Glutamatergic neuron (in vitro differentiated cells): ENCODE measurements at regions not wholly inside any gene's neighbourhood (a gene's known extent, or its start where the extent isn't known, plus 50 kb on each side); places are given as distances from the start of the nearest gene placed in this dataset.

Experiments
- DNase-seq: peaks from one replicate; pipeline ENCODE4 v3.0.0; 2022
- H3K27ac Mint-ChIP-seq: one replicate; pipeline ENCODE4 v1.8.0; 2020; ENCODE audit warnings: mild to moderate bottlenecking, mixed read lengths, inconsistent platforms; ENCODE audit not compliant: unreplicated experiment
- H3K27me3 Mint-ChIP-seq: one replicate; pipeline ENCODE4 v1.8.0; 2020; ENCODE audit warnings: mild to moderate bottlenecking, moderate library complexity, mixed read lengths, inconsistent platforms; ENCODE audit not compliant: unreplicated experiment
- H3K36me3 Mint-ChIP-seq: one replicate; pipeline ENCODE4 v1.8.0; 2020; ENCODE audit warnings: mild to moderate bottlenecking, mixed read lengths, inconsistent platforms; ENCODE audit not compliant: unreplicated experiment
- H3K4me1 Mint-ChIP-seq: one replicate; pipeline ENCODE4 v1.8.0; 2020; ENCODE audit warnings: mild to moderate bottlenecking, low read depth, mixed read lengths, inconsistent platforms; ENCODE audit not compliant: unreplicated experiment
- H3K4me3 Mint-ChIP-seq: one replicate; pipeline ENCODE4 v1.8.0; 2020; ENCODE audit warnings: mild to moderate bottlenecking, mixed read lengths, inconsistent platforms; ENCODE audit not compliant: unreplicated experiment
- H3K9me3 Mint-ChIP-seq: one replicate; pipeline ENCODE4 v1.8.0; 2020; ENCODE audit warnings: mild to moderate bottlenecking, moderate library complexity, mixed read lengths, inconsistent platforms; ENCODE audit not compliant: unreplicated experiment
- TF ChIP-seq, protein P1 (sequence below): fragments of 200-600 bp; sonication (generic); IDR thresholded peaks from one replicate; pipeline ENCODE4 v1.5.0; 2021; ENCODE audit not compliant: partially characterized antibody, unreplicated experiment

DNA sequence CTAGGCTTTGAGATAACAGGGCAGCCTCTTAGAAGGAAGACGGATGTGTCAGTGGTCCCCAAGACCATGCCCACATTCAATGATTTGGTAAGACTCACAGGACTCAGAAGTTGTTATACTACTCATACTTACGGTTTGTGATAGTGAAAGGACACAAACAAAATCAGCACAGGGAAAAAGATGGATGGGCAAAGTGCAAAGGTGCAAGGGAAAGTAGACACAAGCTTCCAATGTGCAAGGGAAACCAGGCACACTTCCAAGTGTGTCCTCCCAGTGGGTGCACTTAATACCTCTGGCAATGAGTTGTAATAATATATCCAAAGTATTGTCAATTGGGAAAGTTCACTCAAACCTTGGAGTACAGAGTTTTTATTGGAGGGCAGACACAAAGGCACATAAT is 53.8 kb upstream of the VCX start:
- Mint-ChIP-seq H3K36me3 (no peaks in the 10 kb centered on the region), H3K9me3 (no peaks in the 10 kb centered on the region), H3K27ac (no peak overlapping the region), H3K27me3 (no peaks in the 10 kb centered on the region), H3K4me3 (no peak overlapping the region), H3K4me1 (no peaks in the 10 kb centered on the region)
- DNase-seq, result no peak
- TF ChIP-seq, protein P1, sequence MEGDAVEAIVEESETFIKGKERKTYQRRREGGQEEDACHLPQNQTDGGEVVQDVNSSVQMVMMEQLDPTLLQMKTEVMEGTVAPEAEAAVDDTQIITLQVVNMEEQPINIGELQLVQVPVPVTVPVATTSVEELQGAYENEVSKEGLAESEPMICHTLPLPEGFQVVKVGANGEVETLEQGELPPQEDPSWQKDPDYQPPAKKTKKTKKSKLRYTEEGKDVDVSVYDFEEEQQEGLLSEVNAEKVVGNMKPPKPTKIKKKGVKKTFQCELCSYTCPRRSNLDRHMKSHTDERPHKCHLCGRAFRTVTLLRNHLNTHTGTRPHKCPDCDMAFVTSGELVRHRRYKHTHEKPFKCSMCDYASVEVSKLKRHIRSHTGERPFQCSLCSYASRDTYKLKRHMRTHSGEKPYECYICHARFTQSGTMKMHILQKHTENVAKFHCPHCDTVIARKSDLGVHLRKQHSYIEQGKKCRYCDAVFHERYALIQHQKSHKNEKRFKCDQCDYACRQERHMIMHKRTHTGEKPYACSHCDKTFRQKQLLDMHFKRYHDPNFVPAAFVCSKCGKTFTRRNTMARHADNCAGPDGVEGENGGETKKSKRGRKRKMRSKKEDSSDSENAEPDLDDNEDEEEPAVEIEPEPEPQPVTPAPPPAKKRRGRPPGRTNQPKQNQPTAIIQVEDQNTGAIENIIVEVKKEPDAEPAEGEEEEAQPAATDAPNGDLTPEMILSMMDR, result no peak

DNA sequence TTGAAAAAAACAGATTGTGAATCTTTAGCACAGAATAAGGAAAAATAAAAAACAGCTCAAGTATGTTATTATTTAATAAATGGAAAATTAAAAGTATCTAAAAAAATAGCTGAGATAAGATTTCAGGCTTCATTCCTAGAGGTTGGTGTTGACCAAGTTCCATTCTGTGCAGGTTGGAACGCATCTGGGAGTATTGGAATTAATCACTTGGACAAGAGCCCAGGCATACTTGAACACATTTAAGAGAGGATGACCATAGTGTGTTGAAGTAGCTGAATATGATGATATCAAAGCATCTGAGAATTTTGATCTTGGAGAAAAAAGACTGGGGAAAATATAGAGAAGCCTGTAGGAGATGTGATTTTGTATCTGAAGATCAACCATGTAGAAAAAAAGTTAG is 54.6 kb upstream of the VCX start:
- TF ChIP-seq, protein P1, result no peak
- no peak overlapping the region for H3K27ac Mint-ChIP-seq
- no peak overlapping the region for H3K4me3 Mint-ChIP-seq
- H3K9me3 Mint-ChIP-seq, result no peaks in the 10 kb centered on the region
- H3K27me3 Mint-ChIP-seq, result no peaks in the 10 kb centered on the region
- no peaks in the 10 kb centered on the region for H3K36me3 Mint-ChIP-seq
- H3K4me1 Mint-ChIP-seq, result no peaks in the 10 kb centered on the region
- DNase-seq, result no peak

GRCh38 chrX:7787714-7788113 is 55.3 kb upstream of the VCX start:
- H3K4me3 Mint-ChIP-seq, result no peak overlapping the region
- no peak overlapping the region for H3K27ac Mint-ChIP-seq
- H3K27me3 Mint-ChIP-seq, result no peaks in the 10 kb centered on the region
- no peak for DNase-seq
- no peaks in the 10 kb centered on the region for H3K36me3 Mint-ChIP-seq
- no peaks in the 10 kb centered on the region for H3K4me1 Mint-ChIP-seq
- no peaks in the 10 kb centered on the region for H3K9me3 Mint-ChIP-seq
- TF ChIP-seq, protein P1, result no peak

GRCh38 chrX:7784580-7784979 is 58.4 kb upstream of the VCX start:
- H3K27me3 Mint-ChIP-seq, result no peaks in the 10 kb centered on the region
- H3K4me3 Mint-ChIP-seq, result no peak overlapping the region
- H3K9me3 Mint-ChIP-seq, result no peaks in the 10 kb centered on the region
- TF ChIP-seq, protein P1, result no peak
- H3K4me1 Mint-ChIP-seq, result no peaks in the 10 kb centered on the region
- H3K36me3 Mint-ChIP-seq, result no peaks in the 10 kb centered on the region
- H3K27ac Mint-ChIP-seq, result no peak overlapping the region
- no peak for DNase-seq

- Mint-ChIP-seq H3K27ac (no peak overlapping the region), H3K4me3 (no peak overlapping the region), H3K27me3 (peaks cover 2% of the 10 kb centered on the region), H3K36me3 (no peaks in the 10 kb centered on the region), H3K4me1 (no peaks in the 10 kb centered on the region), H3K9me3 (no peaks in the 10 kb centered on the region)
- TF ChIP-seq, protein P1, result no peak
- no peak for DNase-seq
Observed at GRCh38 chrX:7779644-7780043, 63.3 kb upstream of the VCX start.
